ENCODE measurements at regions not wholly inside any gene's neighbourhood (a gene's known extent, or its start where the extent isn't known, plus 50 kb on each side); places are given as distances from the start of the nearest gene placed in this dataset.

GRCh38 chr4:160709026-160709425, 1454.8 kb downstream of the FSTL5 start:
- TF ChIP-seq, protein P1, sequence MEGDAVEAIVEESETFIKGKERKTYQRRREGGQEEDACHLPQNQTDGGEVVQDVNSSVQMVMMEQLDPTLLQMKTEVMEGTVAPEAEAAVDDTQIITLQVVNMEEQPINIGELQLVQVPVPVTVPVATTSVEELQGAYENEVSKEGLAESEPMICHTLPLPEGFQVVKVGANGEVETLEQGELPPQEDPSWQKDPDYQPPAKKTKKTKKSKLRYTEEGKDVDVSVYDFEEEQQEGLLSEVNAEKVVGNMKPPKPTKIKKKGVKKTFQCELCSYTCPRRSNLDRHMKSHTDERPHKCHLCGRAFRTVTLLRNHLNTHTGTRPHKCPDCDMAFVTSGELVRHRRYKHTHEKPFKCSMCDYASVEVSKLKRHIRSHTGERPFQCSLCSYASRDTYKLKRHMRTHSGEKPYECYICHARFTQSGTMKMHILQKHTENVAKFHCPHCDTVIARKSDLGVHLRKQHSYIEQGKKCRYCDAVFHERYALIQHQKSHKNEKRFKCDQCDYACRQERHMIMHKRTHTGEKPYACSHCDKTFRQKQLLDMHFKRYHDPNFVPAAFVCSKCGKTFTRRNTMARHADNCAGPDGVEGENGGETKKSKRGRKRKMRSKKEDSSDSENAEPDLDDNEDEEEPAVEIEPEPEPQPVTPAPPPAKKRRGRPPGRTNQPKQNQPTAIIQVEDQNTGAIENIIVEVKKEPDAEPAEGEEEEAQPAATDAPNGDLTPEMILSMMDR (IDR thresholded peaks at IDR 0.05; ENCODE audit: low read length) = no peak
- TF ChIP-seq EZH2phosphoT487 (IDR thresholded peaks at IDR 0.05; ENCODE audit: low read length) = no peak
- TF ChIP-seq EZH2 (optimal IDR thresholded peaks at IDR 0.05; ENCODE audit: low read depth, low read length) = no peak

Measured in MM.1S (cell line).